HTR-8/SVneo (cell line): ENCODE measurements at regions not wholly inside any gene's neighbourhood (a gene's known extent, or its start where the extent isn't known, plus 50 kb on each side); places are given as distances from the start of the nearest gene placed in this dataset.
A peak's percentile ranks its signal among the peaks of the same experiment; 100 is the strongest.

Experiments
- DNase-seq: peaks from one replicate; pipeline ENCODE4 v3.0.0; 2011; ENCODE audit warnings: low spot score, mixed read lengths; ENCODE audit not compliant: insufficient read length
- FAIRE-seq: peaks from 2 replicates; lab custom pipeline; 2011; peaks lifted over from hg19 to GRCh38; lab: Jason Lieb, UNC

- DNase-seq (no peak), FAIRE-seq (no peak)
These were observed 332.7 kb downstream of the EDEM1 start for GRCh38 chr3:5520237-5520636.

- DNase-seq (no peak), FAIRE-seq (no peak)
These were observed 335.6 kb downstream of the EDEM1 start for GRCh38 chr3:5523125-5523524.

GRCh38 chr3:5531039-5531438 lies 343.5 kb downstream of the EDEM1 start:
- DNase-seq (no peak), FAIRE-seq (no peak)

- DNase-seq (no peak), FAIRE-seq (no peak)
These were observed 344.3 kb downstream of the EDEM1 start for GRCh38 chr3:5531741-5532290.

GRCh38 chr3:5540532-5540931 lies 353.0 kb downstream of the EDEM1 start:
- DNase-seq (no peak), FAIRE-seq (peak; percentile 42)

- DNase-seq (no peak), FAIRE-seq (no peak)
These were observed 355.0 kb downstream of the EDEM1 start for GRCh38 chr3:5542472-5542871.

GRCh38 chr3:5543047-5543446 lies 355.5 kb downstream of the EDEM1 start:
- DNase-seq, result no peak
- FAIRE-seq, result no peak

- DNase-seq, result no peak
These were observed 358.2 kb downstream of the EDEM1 start for GRCh38 chr3:5545719-5546118.

GRCh38 chr3:5553203-5553602 lies 365.7 kb downstream of the EDEM1 start:
- no peak for DNase-seq
- FAIRE-seq, result no peak

More at GRCh38 chr3:5545719-5546118, 358.2 kb downstream of the EDEM1 start:
- no peak for FAIRE-seq

- FAIRE-seq (no peak), DNase-seq (no peak)
These were observed 366.8 kb downstream of the EDEM1 start for GRCh38 chr3:5554245-5554747.

- DNase-seq, result no peak
- no peak for FAIRE-seq
These were observed 372.7 kb downstream of the EDEM1 start for GRCh38 chr3:5560199-5560598.

- no peak for DNase-seq
- no peak for FAIRE-seq
These were observed 376.2 kb downstream of the EDEM1 start for GRCh38 chr3:5563537-5564277.

GRCh38 chr3:5564278-5564666 lies 376.8 kb downstream of the EDEM1 start:
- DNase-seq, result no peak
- no peak for FAIRE-seq

- no peak for FAIRE-seq
- no peak for DNase-seq
These were observed 377.5 kb downstream of the EDEM1 start for GRCh38 chr3:5565026-5565425.

- DNase-seq (no peak), FAIRE-seq (no peak)
These were observed 379.6 kb downstream of the EDEM1 start for GRCh38 chr3:5567113-5567512.

GRCh38 chr3:5568451-5568850 lies 380.9 kb downstream of the EDEM1 start:
- no peak for DNase-seq

GRCh38 chr3:5569152-5569551 lies 381.6 kb downstream of the EDEM1 start:
- no peak for FAIRE-seq

More at GRCh38 chr3:5568451-5568850, 380.9 kb downstream of the EDEM1 start:
- FAIRE-seq, result no peak

GRCh38 chr3:5572168-5572567 lies 384.7 kb downstream of the EDEM1 start:
- no peak for DNase-seq
- no peak for FAIRE-seq

More at GRCh38 chr3:5569152-5569551, 381.6 kb downstream of the EDEM1 start:
- DNase-seq, result no peak

GRCh38 chr3:5576277-5577011 lies 388.9 kb downstream of the EDEM1 start:
- DNase-seq (no peak), FAIRE-seq (no peak)

- no peak for FAIRE-seq
These were observed 391.7 kb downstream of the EDEM1 start for GRCh38 chr3:5579139-5579602.

GRCh38 chr3:5579946-5580345 lies 392.4 kb downstream of the EDEM1 start:
- DNase-seq (no peak), FAIRE-seq (no peak)

More at GRCh38 chr3:5579139-5579602, 391.7 kb downstream of the EDEM1 start:
- no peak for DNase-seq
